HG02840 (cell line): ENCODE measurements at regions not wholly inside any gene's neighbourhood (a gene's known extent, or its start where the extent isn't known, plus 50 kb on each side); places are given as distances from the start of the nearest gene placed in this dataset.

Source experiments
- ATAC-seq: cut with Tn5 transposase; IDR thresholded peaks from one replicate; pipeline ENCODE4 v1.9.1; 2021; ENCODE audit warnings: mild to moderate bottlenecking, moderate library complexity, moderate number of reproducible peaks; ENCODE audit not compliant: unreplicated experiment, low FRiP score

GRCh38 chr3:18648868-18649462 lies 223.8 kb upstream of the SATB1 start:
- no peak for ATAC-seq

DNA sequence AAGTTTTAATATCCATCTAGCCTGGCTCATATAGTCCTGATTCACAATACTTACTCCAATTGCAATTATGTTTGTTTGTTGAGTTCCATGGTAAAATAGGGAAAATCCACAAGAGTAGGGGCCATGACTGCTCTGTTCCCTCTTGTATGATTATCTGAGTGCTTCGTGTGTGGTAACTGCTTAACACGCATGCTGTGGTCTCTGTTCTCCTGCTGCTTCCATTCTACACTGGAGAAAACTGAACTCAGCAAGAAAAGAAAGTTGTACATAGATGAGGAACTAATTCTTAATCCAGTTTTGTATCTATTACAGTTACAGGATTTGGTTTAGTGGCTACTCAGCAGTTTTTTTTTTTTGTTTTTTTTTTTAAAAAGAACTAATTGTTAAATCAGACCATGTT lies 223.0 kb upstream of the SATB1 start:
- ATAC-seq: no peak

DNA sequence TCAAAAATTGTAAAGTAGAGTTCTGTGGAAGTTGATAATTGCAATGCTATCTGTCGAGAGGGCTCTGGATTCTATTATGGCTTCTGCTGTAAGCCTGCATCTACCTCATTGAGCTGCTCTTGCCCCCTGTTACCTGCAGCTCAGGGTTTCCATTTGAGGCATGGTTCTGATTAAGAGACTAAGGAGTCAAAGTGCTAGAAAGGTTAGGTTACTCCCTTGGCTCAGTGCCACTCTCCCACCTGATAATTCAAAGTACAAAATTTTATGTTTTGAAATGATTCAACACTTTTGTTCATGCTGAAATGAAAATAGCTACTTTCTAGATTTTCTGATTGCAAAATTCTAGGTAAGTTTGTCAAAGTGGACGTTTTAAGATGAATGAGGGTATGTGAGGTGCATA lies 220.5 kb upstream of the SATB1 start:
- ATAC-seq: no peak

GRCh38 chr3:18643281-18643680 lies 218.1 kb upstream of the SATB1 start:
- no peak for ATAC-seq

- ATAC-seq: no peak
Measured at GRCh38 chr3:18641916-18642315, 216.8 kb upstream of the SATB1 start.

- ATAC-seq: no peak
Measured at GRCh38 chr3:18635215-18635614, 210.1 kb upstream of the SATB1 start.

GRCh38 chr3:18634461-18634860 lies 209.3 kb upstream of the SATB1 start:
- ATAC-seq: no peak

- no peak for ATAC-seq
Measured at GRCh38 chr3:18633002-18633401, 207.9 kb upstream of the SATB1 start.

GRCh38 chr3:18630295-18630694 lies 205.2 kb upstream of the SATB1 start:
- ATAC-seq: no peak

DNA sequence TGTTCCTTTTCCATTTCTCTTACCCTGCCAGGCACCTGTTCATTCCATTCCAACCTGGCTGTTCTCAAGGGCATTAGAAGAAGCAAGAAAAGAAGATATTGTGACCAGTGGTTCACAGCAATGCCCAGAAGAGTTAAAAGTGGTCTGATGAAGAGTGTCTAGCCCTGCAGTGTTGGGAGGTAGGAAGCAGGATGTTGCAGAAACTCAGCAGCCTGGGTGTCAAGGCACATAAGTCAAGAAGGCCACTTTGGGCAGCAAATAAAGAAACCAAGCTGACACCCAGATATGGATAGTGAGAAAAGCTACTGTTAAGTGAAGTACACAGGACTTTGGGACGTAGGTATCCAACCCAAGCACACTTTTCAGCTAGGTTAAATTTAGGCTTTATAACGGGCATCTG lies 199.9 kb upstream of the SATB1 start:
- ATAC-seq: no peak

- ATAC-seq: no peak
Measured at GRCh38 chr3:18623220-18623619, 198.1 kb upstream of the SATB1 start.

GRCh38 chr3:18618723-18619122 lies 193.6 kb upstream of the SATB1 start:
- ATAC-seq: no peak

DNA sequence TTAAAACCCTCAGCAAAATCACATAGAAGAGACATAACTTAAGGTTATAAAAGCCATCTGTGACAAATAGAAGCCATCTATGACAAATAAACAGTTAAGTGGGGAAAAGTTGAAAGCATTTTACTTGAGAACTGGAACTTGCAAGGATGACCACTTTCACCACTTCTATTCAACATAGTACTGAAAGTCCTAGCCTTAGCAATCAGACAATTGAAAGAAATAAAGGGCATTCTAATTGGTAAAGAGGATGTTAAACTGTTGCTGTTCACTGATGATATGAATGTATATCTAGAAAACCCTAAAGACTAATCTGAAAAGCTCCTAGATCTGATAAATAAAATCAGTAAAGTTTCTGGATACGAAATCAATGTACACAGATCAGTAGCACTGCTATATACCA lies 186.9 kb upstream of the SATB1 start:
- ATAC-seq: no peak

DNA sequence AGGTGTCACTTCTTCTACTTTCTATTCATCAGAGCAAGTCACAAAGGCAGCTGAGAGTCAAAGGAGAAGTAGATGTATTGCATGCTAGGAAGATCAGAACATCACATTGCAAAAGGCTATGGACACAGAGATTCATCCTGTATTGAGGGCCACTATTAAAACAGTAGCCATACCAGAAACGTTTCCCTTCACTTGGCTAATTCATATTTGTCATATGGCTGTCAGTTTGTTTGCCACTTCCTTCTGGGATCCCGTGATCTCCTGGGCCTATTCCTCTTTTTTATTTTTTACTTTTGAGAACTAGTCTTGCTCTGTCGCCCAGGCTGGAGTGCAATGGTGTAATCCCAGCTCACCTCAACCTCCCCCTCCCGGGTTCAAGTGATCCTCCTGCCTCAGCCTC lies 184.0 kb upstream of the SATB1 start:
- ATAC-seq: no peak

DNA sequence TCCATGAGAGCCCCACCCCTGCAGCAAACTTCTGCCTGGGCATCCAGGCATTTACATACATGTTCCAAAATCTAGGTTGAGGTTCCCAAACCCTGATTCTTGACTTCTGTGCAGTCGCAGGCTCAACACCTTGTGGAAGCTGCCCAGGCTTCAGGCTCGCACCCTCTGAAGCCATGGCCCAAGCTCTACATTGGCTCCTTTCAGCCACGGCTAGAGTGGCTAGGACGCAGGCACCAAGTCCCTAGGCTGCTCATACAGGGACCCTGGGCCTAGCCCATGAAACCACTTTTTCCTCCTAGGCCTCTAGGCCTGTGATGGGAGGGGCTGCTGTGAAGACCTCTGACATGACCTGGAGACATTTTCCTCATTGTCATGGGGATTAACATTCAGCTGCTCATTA lies 172.8 kb upstream of the SATB1 start:
- ATAC-seq: no peak

DNA sequence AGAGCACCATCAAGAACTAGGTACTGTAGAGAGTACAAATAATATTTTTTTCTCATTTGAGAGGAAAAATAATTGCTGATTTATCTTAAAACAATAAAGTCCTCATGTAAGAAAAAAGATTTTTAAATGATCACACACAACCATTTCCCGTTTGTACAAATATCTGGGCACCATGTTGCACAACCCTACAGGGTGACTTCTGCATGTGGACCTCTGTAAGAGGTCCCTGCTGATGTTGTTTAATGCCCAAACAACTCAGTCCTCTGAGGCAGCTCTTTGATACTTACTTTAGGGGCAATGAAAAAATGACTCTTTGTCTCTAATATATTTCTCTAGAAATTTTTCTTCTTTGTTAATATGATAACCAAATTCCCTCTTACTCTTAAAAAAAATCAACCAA lies 168.1 kb upstream of the SATB1 start:
- no peak for ATAC-seq

DNA sequence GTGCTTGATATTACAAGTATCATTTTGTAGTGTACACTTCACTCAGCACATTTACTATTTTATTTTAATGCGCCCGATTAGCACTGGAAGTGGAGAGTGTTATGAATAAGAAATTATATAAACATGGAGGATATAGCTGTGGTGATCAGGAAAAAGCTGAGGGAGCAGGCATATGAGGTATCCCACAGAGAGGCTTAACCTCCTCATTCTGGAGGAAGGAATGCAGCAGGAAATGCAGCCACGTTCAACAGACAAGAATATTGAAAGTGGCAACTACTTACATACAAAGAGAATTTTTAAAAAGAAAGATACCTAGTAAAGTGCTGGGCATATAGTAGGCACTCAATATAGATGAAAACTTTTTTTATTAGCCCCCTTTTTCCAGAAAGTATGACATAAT lies 166.0 kb upstream of the SATB1 start:
- ATAC-seq: no peak

GRCh38 chr3:18586076-18586475 lies 160.9 kb upstream of the SATB1 start:
- no peak for ATAC-seq

GRCh38 chr3:18585004-18585968 lies 160.1 kb upstream of the SATB1 start:
- ATAC-seq: no peak

- no peak for ATAC-seq
Measured at GRCh38 chr3:18580268-18580667, 155.1 kb upstream of the SATB1 start.

DNA sequence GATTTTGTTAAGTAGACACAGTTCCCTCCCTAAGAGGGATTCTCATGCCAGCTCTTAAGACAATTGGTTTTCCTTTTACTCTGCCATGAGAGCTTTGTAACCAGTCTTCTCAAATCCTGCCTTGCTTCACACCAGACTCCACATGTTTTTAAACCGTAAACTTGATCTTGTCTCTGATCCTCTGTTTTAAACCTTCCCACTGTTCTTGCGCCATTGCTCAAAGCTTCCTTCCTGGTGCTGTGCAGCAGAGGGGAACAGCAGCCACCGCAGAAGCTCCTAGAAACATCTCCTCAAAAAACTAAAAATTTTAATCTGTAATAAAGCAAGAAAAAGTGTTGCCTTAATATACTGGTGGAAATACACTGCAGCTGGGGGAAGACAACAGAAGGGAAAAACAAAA lies 154.5 kb upstream of the SATB1 start:
- ATAC-seq: no peak

GRCh38 chr3:18575573-18575972 lies 150.4 kb upstream of the SATB1 start:
- no peak for ATAC-seq
